ENCODE measurements at regions not wholly inside any gene's neighbourhood (a gene's known extent, or its start where the extent isn't known, plus 50 kb on each side); places are given as distances from the start of the nearest gene placed in this dataset.

GRCh38 chr20:22473293-22473692, 111.1 kb downstream of the FOXA2 start:
- TF ChIP-seq, protein P1, sequence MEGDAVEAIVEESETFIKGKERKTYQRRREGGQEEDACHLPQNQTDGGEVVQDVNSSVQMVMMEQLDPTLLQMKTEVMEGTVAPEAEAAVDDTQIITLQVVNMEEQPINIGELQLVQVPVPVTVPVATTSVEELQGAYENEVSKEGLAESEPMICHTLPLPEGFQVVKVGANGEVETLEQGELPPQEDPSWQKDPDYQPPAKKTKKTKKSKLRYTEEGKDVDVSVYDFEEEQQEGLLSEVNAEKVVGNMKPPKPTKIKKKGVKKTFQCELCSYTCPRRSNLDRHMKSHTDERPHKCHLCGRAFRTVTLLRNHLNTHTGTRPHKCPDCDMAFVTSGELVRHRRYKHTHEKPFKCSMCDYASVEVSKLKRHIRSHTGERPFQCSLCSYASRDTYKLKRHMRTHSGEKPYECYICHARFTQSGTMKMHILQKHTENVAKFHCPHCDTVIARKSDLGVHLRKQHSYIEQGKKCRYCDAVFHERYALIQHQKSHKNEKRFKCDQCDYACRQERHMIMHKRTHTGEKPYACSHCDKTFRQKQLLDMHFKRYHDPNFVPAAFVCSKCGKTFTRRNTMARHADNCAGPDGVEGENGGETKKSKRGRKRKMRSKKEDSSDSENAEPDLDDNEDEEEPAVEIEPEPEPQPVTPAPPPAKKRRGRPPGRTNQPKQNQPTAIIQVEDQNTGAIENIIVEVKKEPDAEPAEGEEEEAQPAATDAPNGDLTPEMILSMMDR (IDR thresholded peaks at IDR 0.05) = no peak
- TF ChIP-seq POLR2A (IDR thresholded peaks at IDR 0.05) = no peak

Measured in body of pancreas (tissue), 4 donors.